ENCODE measurements at regions not wholly inside any gene's neighbourhood (a gene's known extent, or its start where the extent isn't known, plus 50 kb on each side); places are given as distances from the start of the nearest gene placed in this dataset.

DNA sequence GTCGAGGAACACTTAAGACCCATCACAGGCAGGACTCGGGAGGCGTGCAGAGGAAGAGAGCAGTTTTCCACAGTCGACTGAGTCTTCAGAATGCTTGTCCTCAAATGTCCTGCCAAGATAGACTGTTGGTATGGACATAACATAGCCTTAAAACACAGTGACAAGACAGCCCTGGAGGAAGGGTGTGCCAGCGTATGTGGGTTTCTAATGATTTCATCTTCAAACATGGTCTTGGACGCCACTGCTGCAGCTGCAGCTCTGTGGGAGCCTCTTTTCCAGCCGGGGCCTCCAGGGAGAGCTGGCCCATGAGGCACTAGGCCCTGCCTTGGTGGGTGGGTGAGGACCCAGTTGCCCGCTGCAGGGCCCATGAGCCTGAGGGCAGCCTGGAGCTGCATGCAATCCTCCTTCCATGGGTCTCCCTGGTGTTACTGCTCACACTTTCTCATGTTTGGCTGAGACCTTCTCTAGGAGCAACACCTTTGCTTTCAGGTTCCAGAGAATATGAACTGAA lies 198.6 kb downstream of the KLF13 start:
- intact Hi-C loops (cut with DNase I), result no loop called here
- Histone ChIP-seq H3K36me3 (no peaks in the 10 kb centered on the region), H3K27ac (no peak overlapping the region), H3K9me3 (no peaks in the 10 kb centered on the region), H3K4me1 (no peaks in the 10 kb centered on the region), H3K4me3 (no peak overlapping the region), H3K27me3 (no peaks in the 10 kb centered on the region)
- TF ChIP-seq CTCF (IDR thresholded peaks at IDR 0.05) (no peak), POLR2A (IDR thresholded peaks at IDR 0.05) (no peak)
- WGBS (ENCODE audit: insufficient coverage, low coverage, low lambda C conversion rate, missing lambda C conversion rate), result 93% methylated on average over 4 of the region's 8 CpGs
- no peak for DNase-seq
- ATAC-seq, result no peak

- Histone ChIP-seq H3K36me3 (no peaks in the 10 kb centered on the region), H3K27ac (no peak overlapping the region), H3K27me3 (no peaks in the 10 kb centered on the region), H3K4me1 (no peaks in the 10 kb centered on the region), H3K9me3 (no peaks in the 10 kb centered on the region), H3K4me3 (no peak overlapping the region)
- no peak for DNase-seq
- ATAC-seq, result no peak
- no CpG with 5 or more reads among the region's 18 CpGs for WGBS (ENCODE audit: insufficient coverage, low coverage, low lambda C conversion rate, missing lambda C conversion rate)
- intact Hi-C loops (cut with DNase I), result no loop called here
- TF ChIP-seq CTCF (IDR thresholded peaks at IDR 0.05) (no peak), POLR2A (IDR thresholded peaks at IDR 0.05) (no peak)
These were observed 199.5 kb downstream of the KLF13 start for GRCh38 chr15:31525988-31526665.

GRCh38 chr15:31526916-31527690 lies 200.5 kb downstream of the KLF13 start:
- ATAC-seq (peak in 3 of 4 donors; percentile 14 to 28 (median 26)), DNase-seq (no peak)
- no peaks in the 10 kb centered on the region for H3K9me3 ChIP-seq
- no peaks in the 10 kb centered on the region for H3K4me1 ChIP-seq
- H3K36me3 ChIP-seq, result no peaks in the 10 kb centered on the region
- H3K27ac ChIP-seq, result no peak overlapping the region
- 69% methylated on average over 8 of the region's 15 CpGs for WGBS (ENCODE audit: insufficient coverage, low coverage, low lambda C conversion rate, missing lambda C conversion rate)
- TF ChIP-seq CTCF (IDR thresholded peaks at IDR 0.05), result no peak
- TF ChIP-seq POLR2A (IDR thresholded peaks at IDR 0.05), result no peak
- intact Hi-C loops (cut with DNase I), result no loop called here
- no peak overlapping the region for H3K4me3 ChIP-seq
- H3K27me3 ChIP-seq, result no peaks in the 10 kb centered on the region

GRCh38 chr15:31528846-31529245 lies 202.2 kb downstream of the KLF13 start:
- TF ChIP-seq POLR2A (IDR thresholded peaks at IDR 0.05), result no peak
- no peak for TF ChIP-seq CTCF (IDR thresholded peaks at IDR 0.05)
- no peak for DNase-seq
- Histone ChIP-seq H3K27me3 (no peaks in the 10 kb centered on the region), H3K4me1 (no peaks in the 10 kb centered on the region), H3K4me3 (no peak overlapping the region), H3K36me3 (no peaks in the 10 kb centered on the region), H3K9me3 (no peaks in the 10 kb centered on the region), H3K27ac (no peak overlapping the region)
- no CpG with 5 or more reads among the region's 2 CpGs for WGBS (ENCODE audit: insufficient coverage, low coverage, low lambda C conversion rate, missing lambda C conversion rate)
- no peak for ATAC-seq
- intact Hi-C loops (cut with DNase I), result no loop called here

Measured in right lobe of liver (tissue), 6 donors.